ENCODE measurements at regions not wholly inside any gene's neighbourhood (a gene's known extent, or its start where the extent isn't known, plus 50 kb on each side); places are given as distances from the start of the nearest gene placed in this dataset.
A peak's percentile ranks its signal among the peaks of the same experiment; 100 is the strongest.

- DNase-seq, result no peak
These were observed 307.9 kb upstream of the SP8 start for GRCh38 chr7:21094589-21094988.

GRCh38 chr7:21099432-21099831 is 312.7 kb upstream of the SP8 start:
- DNase-seq, result no peak

- DNase-seq, result no peak
These were observed 313.3 kb upstream of the SP8 start for GRCh38 chr7:21099955-21100354.

GRCh38 chr7:21101541-21101940 is 314.9 kb upstream of the SP8 start:
- no peak for DNase-seq

- DNase-seq, result no peak
These were observed 316.9 kb upstream of the SP8 start for GRCh38 chr7:21103426-21104123.

DNA sequence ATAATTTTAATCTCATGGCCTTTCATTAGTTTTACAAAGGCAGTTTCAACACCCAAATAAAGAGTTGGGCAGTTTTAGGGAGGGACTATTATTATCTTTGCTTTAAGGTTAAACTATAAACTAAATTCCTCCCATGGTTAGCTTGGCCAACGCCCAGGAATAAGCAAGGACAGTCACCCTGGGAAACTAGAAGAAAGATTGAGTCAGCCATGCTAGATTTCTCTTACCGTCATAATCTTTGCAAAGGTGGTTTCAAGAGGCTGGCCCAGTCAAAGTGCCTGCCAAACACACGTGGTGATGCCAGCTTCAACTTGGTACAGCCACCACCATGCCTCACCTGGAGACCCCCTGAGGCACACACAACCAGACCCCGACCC is 317.4 kb upstream of the SP8 start:
- no peak for DNase-seq

DNA sequence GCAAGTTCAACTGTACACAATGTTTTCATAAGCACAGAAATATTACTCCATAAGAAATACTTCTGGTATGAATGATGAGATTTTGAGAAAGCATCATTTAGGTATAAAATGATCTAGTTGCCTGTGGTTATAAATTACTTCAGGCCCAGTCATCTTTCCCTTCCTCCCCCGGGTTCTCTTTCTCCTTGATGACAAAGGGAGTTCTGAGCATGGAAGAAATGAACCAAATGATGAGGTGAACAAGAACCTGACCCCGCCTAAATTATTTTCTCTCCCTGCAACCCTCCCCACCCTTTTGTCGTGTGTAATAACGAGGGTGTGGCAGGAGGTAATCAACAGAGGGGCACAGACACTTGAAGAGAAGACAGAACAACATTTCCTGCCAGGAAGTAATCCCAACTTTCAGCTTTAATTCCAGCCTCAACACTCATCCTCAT is 319.6 kb upstream of the SP8 start:
- no peak for DNase-seq

DNA sequence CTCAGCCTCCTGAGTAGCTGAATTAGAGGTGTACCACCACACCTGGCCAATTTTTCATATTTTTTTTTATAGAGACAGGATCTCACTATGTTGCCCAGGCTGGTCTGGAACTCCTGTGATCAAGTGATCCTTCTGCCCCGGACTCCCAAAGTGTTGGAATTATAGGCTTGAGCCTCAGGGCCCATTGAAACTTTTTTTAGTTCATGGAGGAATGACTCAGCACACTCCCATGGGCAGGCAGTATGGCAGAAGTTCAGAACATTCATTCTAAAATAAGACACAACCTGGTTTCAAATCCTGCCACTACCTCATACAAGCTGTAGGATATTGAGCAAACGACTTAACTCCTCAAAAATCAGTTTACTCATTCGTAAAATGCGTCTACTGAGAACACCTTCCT is 320.4 kb upstream of the SP8 start:
- no peak for DNase-seq

GRCh38 chr7:21108182-21108581 is 319.7 kb upstream of the SP4 start:
- peak; percentile 16 for DNase-seq

DNA sequence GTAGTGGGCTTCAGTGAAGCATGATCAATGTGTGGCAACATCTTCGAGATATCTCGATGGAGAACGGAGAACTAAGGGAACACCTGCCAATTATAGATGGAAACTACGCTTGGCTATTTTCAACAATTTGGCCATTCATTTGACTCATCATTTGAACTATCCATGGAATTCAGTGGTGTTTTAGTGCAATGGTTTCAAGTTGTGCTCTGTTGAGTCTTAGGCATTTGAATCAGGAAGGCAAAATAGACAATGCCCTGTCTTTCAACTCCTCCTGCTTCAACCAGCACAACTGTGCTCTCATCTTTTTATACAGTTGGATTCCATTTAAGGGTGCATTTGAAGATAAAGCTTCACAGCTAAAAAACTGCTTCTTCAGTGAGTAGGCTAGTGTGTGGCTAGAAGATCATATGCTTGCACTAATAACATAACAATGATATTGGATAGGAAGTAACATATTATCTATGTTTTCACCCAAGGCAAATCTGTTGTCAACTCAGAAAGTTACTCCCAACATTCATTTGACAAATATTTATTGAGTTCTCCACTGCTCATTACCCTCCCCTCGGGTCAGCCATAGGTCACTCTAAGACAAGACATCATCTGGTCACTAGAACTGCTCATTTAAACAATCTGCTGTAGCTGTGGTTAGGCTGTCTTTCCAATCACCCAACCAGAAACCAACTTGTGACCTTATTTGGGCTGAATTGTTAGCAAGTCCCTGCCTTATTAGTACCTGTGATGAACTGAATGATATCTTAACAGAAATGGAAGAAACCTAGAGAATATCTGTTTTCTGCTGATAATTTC is 314.1 kb upstream of the SP4 start:
- DNase-seq, result no peak

GRCh38 chr7:21123586-21123985 is 304.3 kb upstream of the SP4 start:
- no peak for DNase-seq

DNA sequence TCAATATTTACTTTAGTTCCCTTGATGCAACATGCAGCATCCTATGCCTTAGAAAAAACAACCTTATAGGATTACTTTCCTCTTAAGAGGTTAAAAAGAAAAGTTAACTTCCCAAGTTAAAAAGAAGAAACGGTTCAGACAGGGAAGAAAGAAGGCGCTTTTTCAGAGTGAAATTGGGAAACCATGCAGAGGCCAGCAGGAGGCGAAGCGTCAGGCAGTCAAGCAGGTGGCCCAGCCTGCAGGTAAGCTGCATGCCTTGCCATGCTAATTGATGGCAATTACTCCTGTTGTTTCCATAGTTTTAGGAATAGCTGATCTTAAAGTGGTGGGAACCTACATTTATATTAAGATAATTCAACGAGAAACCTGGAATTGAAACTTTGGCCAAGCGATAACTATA is 302.6 kb upstream of the SP4 start:
- DNase-seq, result no peak

DNA sequence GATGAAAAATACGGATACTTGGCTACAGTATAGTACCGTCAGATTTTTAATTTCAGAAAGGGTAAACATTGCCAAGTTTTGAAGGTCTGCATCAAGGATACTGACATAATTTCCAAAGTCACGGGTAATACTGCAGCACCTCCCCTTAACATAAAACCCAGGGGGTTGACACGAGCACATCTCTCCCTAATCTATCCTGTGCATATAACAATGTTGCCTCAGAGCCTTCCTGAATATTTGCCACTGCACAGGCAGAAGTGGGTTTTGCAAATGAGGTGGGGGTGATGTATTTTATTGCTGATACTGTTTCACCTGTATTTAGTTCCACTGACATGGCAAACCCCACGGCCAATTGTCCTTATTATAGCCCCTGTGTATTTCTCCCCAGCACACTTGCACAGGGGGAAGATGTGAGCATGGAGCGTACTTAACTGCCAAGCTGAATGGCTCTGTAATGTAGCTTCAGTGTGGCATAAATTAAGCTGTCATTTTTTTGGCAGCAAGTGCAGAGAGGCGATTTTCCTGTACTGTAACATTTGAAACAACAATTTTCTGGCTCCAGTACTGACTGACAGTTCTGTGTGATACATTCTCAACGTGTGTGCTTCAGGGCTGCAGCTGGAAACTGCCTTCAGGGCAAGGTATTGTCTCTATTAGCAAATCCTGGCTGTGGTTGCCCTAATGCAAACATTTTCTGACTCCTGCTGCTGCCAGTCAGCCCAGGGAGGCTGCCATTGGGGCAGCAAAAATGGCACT is 299.6 kb upstream of the SP4 start:
- no peak for DNase-seq

- no peak for DNase-seq
These were observed 296.0 kb upstream of the SP4 start for GRCh38 chr7:21131897-21132296.

DNA sequence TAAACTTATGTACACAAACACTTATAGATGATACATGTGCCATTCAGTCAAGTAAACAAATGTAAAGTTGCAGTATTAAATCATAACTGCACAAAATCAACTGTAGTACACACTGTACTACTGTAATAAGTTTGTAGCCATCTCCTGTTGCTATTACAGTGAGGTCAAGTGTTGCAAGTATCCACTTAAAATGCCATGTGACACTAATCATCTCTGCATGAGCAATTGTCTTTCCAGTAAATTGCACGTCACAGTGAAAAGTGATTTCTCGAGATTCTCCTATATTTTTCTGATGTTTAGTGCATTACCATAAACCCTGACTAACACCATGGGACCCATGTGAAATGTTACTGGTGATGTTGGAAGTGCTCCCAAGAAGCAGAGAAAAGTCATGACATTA is 293.3 kb upstream of the SP4 start:
- no peak for DNase-seq

- no peak for DNase-seq
These were observed 292.4 kb upstream of the SP4 start for GRCh38 chr7:21135437-21135836.

GRCh38 chr7:21137640-21138039 is 290.2 kb upstream of the SP4 start:
- no peak for DNase-seq

GRCh38 chr7:21140622-21141021 is 287.3 kb upstream of the SP4 start:
- DNase-seq, result no peak

GRCh38 chr7:21141476-21141875 is 286.4 kb upstream of the SP4 start:
- no peak for DNase-seq

DNA sequence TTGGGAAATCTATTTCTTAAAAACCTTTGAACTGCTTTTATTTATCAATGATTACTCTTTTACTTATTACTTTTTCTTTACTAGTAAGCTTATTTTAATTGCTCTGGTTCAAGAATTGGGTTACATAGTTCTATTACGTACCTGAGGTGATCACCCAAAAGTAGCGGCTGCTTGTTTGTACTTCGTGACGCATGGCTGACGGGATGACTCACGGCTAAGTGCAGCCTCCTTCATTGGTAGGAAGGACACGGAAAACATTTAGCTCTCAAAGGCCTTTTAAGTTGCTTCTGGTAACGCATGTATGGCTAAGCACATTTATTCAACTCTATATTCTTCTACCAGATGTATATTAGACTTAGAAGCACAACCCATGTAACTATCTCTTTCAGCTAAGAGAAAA is 285.8 kb upstream of the SP4 start:
- DNase-seq, result no peak

DNA sequence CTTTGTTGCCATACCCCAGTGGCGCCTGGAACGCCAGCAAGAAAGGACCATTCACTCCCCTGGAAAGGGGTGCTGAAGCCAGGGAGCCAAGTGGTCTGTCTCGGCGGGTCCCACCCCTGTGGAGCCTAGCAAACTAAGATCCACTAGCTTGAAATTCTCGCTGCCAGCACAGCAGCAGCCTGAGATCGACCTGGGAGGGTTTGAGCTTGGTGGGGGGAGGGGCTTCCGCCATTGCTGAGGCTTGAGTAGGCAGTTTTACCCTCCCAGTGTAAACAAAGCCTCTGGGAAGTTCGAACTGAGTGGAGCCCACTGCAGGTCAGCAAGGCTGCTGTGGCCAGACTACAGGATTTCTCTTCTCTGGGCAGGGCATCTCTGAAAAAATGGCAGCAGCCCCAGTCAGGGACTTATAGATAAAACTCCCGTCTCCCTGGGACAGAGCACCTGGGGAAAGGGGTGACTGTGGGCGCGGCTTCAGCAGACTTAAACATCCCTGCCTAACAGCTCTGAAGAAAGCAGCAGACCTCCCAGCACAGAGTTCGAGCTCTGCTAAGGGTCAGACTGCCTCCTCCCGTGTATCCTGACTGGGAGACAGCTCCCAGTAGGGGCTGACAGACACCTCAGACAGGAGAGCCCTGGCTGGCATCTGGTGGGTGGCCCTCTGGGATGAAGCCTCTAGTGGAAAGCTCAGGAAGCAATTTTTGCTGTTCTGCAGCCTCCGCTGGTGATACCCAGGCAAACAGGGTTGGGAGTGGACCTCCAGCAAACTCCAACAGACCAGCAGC is 281.1 kb upstream of the SP4 start:
- DNase-seq, result no peak

GRCh38 chr7:21149809-21150208 is 278.1 kb upstream of the SP4 start:
- DNase-seq, result no peak

- DNase-seq, result no peak
These were observed 273.3 kb upstream of the SP4 start for GRCh38 chr7:21154614-21155013.

All from DMS 273 treated with DMSO at 0.1 percent for 48 hours (cell line).